GM12892 (cell line): ENCODE measurements at regions not wholly inside any gene's neighbourhood (a gene's known extent, or its start where the extent isn't known, plus 50 kb on each side); places are given as distances from the start of the nearest gene placed in this dataset.

Experiments
- DNase-seq: peaks from one replicate; pipeline ENCODE4 v3.0.0; 2011; ENCODE audit not compliant: insufficient read length
- FAIRE-seq: peaks from 2 replicates; lab custom pipeline; 2011; peaks lifted over from hg19 to GRCh38; lab: Jason Lieb, UNC
- POLR2A ChIP-seq: IDR thresholded peaks from 2 replicates; pipeline ENCODE4 v1.6.1; 2011; ENCODE audit warnings: low read depth, low read length, control low read depth
- POLR2AphosphoS5 ChIP-seq: IDR thresholded peaks from 2 replicates; pipeline ENCODE4 v1.6.1; 2011; ENCODE audit warnings: low read depth, low read length, control low read depth
- TAF1 ChIP-seq: IDR thresholded peaks from 2 replicates; pipeline ENCODE4 v1.6.1; 2011; ENCODE audit warnings: low read depth, mild to moderate bottlenecking, control low read depth, low read length, borderline replicate concordance

DNA sequence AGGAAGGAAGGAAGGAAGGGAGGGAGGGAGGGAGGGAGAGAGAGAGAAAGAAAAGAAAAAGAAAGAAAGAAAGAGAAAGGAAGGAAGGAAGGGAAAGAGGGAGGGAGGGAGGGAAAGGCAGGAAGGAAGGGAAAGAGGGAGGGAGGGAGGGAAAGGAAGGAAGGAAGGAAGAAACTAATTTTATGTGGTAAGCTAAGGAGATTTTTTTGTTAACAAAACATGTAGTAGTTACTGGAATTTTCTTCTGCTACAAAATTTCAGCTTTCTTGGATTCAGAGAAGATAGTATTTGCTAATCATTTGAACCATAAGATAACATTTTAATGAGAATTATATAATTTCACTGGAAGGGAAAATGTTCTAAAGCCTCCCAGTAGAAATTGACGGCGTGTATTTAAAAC is 437.8 kb upstream of the DCN start:
- DNase-seq (no peak), FAIRE-seq (no peak)
- TF ChIP-seq POLR2A (no peak), POLR2AphosphoS5 (no peak), TAF1 (no peak)

DNA sequence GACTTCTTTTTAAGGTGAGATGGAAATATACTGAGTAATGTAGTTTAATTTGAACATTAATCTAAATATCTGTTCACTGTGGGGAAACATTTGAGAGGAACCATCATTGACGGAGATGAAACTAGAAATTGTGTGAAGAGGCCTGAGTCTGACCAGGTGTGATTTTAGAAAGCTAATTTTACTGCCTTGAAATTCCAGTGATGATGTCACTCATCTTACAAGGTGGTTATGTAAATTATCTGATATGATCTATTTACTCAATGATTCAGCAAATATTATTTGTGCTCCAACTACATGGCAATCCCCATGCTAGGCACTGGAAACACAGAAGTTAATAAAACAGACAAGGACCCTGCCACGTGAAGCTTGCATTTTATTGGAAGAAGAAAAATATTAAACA is 435.7 kb upstream of the DCN start:
- FAIRE-seq: no peak
- TF ChIP-seq POLR2A (no peak), TAF1 (no peak), POLR2AphosphoS5 (no peak)
- no peak for DNase-seq

DNA sequence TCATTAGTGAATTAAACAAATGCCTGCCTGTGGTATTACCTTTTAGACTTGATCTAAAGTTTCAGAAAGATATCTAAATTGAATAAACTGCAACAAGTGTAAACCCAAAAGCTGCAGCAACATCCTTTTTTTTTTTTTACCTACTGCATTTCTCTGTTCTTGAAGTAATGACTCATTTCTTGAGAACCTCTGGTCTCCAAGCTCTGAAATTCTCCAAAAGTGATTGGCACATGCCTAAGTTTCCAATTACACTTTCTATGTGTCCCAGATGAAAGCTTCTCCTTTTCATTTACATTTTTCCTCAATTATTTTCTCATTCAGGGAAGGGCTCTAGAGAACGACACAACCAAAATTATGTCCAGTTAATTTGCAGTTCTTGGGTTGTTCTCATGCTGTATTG is 435.2 kb upstream of the DCN start:
- no peak for TF ChIP-seq TAF1
- no peak for TF ChIP-seq POLR2A
- no peak for TF ChIP-seq POLR2AphosphoS5
- DNase-seq: no peak
- no peak for FAIRE-seq

DNA sequence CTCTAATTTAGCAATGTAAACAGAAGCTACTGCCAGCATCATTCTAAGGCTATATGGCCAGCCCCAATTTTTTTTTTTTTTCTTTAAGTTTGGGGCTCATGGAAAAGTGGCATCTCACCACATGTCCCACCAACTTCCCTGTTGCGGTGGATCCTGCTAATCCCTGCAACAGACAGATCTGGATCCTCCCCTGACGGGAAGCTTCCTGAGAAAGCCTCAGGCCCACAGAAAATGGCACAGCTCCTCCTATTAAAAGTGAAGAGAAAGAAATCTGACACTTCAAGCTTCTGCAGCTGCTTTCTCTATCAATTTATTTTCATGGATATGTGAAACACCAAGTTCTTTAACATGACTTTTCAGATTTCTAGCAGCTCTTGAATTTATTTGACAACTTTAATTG is 433.8 kb upstream of the DCN start:
- TF ChIP-seq POLR2A: no peak
- no peak for TF ChIP-seq POLR2AphosphoS5
- TF ChIP-seq TAF1: no peak
- FAIRE-seq (no peak), DNase-seq (no peak)

DNA sequence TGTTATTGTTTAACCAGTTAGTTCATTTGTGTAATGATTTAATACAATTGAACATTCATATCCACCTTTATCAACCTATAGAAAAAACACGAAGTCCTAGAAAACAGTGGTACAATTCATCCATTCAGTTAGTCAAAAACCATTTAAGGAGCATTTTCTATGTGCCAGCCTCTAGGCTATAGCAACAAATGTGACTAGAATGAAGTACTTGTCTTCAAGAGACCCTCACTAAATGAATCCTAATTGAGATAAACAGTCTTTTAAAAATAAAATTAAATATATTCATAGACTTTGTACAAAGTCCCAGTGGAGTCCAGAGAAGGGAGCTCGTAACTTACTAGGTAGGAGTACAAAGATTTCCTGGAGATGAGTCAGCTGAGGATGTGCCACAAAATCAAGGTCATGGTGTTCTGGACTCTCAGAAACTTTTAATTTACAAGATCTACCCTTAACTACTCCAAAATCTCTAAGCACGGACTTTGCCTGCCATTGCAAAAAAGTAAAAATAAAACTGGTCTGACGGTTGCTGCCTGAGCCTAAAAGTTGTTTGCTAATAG is 430.7 kb upstream of the DCN start:
- FAIRE-seq (no peak), DNase-seq (no peak)
- TF ChIP-seq TAF1: no peak
- no peak for TF ChIP-seq POLR2AphosphoS5
- no peak for TF ChIP-seq POLR2A

DNA sequence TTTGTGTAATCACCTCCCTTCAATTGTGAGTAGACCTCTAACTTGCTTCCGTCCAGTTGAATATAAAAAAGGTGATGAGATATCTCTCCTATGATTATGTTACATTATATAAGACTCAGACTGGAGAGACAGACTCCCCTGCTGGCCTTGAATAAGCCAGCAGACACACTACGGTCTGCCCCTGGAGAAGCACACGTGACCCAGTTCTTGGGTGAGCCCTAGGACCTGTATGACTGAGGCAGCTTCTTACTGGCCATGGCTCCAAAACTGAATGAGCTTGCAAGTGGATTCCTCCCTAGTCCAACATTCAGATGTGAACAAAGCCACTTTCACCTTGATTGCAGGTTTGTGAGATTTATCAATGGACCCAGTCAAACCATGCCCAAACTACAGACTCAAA is 427.9 kb upstream of the DCN start:
- FAIRE-seq (no peak), DNase-seq (no peak)
- TF ChIP-seq POLR2AphosphoS5: no peak
- no peak for TF ChIP-seq TAF1
- TF ChIP-seq POLR2A: no peak

DNA sequence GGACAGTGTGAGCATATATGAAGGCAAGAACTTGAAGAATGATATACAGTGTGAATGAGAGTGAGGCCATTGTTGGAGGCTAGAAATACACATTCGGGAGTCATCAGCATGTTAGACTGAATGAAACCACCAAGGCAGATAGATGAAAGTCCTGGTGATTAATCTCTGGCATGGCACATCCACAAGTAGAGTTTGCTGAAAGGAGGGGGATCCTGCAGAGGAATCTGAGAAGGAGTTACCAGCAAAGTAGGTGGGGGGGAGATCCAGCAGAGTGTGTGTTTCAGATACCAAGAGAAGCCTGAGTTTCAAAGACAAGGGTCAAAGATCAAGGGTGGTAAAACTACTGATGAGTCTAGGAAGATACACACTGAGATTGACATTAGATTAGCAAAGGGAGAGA is 426.7 kb upstream of the DCN start:
- TF ChIP-seq TAF1: no peak
- TF ChIP-seq POLR2AphosphoS5: no peak
- no peak for TF ChIP-seq POLR2A
- FAIRE-seq (no peak), DNase-seq (no peak)

DNA sequence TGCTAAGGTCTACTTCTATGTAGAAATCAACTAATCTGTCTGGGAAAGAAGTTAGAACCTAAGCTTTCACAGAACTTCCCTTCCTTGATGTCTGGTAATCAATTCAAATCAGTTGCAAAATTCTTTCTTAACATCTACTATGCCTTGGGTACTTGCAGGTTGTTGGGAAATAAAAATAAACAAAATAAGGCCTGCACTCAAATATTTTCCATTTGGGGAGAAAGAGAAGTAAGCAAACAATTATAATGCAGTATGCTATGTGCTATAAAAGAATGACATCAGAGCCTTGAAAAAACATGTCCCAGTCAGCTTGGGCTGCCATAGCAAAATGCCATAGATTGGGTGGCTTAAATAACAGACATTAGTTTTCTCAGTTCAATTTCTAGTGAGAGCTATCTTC is 425.9 kb upstream of the DCN start:
- no peak for DNase-seq
- TF ChIP-seq TAF1 (no peak), POLR2A (no peak), POLR2AphosphoS5 (no peak)
- no peak for FAIRE-seq

DNA sequence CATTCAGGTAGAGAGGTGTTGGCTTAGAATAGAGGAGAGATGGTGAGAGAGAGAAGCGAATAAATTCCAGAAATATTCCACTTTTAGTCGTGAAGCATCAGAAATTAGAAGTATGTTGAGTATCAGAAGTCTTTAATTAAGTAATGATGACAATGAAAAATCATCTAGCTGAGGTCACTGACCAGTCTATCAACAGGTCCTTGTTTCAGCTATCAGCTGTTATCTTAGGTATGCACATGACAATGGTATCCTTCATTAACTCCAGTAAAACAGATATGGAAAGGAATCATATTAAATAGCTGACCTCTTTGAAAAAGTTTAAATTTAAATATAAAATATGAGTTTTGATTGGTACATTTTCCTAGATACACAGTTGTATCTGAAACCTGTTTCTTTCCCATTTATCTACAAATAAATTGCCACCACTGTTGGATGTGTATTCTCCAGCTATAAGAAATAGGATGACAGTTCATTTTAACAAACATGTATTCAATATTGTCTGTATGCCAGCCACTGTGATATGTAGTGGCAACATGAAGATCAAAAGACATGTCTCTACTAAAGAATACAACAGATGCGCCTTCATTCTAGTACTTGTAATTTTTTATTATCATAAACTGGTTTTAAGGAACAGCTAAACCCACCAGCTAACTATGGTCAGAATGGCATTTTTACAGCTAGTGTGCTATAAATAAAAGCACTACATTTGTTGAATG is 424.2 kb upstream of the DCN start:
- TF ChIP-seq POLR2AphosphoS5 (no peak), TAF1 (no peak), POLR2A (no peak)
- DNase-seq: no peak
- FAIRE-seq: no peak

DNA sequence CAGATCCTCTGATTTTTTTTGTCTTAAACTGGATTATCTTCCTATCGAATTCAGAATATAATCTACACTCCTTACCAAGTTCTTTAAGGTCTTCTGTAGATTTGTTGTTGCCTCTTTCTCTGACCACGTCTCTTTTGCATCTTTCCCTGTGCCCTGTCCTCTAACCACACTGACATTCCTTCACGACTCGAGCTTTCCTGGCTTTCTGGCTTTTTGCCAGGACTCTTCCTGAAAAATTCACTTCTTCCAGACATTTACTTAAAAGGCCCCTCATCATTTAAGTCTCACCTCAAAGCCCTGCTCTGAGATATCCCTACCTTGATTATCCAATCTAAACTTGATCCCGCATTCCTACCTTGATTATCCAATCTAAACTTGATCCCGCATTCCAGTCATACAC is 422.3 kb upstream of the DCN start:
- DNase-seq: no peak
- peak; percentile 40 for FAIRE-seq

DNA sequence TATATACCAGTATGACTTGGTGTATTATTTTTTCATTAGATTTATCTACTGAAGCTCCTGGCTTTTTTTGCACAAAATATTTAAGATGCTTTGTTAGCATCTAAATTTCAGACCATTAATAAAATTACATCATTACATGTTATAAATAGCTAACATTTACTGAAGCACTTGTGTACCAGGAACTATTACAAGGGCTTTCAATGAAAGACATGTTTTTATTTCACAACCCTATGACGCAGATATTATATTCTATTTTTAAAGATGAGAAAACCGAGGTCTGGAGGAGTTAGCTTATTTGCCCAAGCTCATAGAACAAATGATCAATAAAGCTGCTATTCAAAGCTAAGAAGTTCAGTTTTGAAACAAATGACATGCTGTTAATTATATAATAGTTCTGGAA is 420.4 kb upstream of the DCN start:
- TF ChIP-seq POLR2A (no peak), TAF1 (no peak), POLR2AphosphoS5 (no peak)
- no peak for DNase-seq
- no peak for FAIRE-seq

More for the DNA sequence above, 422.3 kb upstream of the DCN start:
- TF ChIP-seq TAF1: no peak
- no peak for TF ChIP-seq POLR2AphosphoS5
- TF ChIP-seq POLR2A: no peak

DNA sequence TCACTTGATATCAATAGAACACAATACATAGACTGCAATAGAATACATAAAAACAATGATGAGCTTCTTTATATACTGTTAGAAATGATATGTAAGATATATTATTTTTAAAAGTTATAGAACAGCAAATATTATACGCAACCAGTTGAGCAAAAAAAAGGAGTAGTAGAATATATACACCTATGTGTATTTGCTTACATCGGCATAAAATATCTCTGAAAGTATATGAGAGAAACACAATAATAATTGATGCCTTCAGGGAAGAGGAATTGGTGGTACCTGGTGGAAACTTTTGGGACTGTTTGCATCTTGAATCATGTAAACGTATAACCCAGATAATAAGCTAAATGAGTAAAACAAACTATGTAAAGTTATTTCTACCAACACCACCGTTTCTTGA is 418.4 kb upstream of the DCN start:
- FAIRE-seq (no peak), DNase-seq (no peak)
- TF ChIP-seq POLR2AphosphoS5: no peak
- TF ChIP-seq TAF1: no peak
- no peak for TF ChIP-seq POLR2A

DNA sequence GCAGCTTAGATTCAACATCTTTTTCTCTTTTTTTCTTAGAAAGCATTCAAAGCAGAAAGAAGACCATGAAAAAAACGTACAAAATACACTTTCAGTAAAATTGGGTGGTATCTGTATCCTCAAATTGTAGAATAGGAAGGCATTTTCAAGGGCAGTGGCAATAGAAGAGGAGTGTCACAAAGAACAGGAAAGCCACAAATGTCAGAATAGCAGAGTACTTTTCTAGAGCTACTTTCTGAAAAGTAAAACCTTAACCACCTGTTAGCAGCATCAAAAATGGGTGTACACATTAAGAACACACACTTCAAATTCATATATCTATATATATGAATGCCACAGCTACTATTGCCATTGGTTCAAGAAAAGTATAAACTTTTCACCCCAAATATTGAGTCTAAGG is 412.1 kb upstream of the DCN start:
- FAIRE-seq (no peak), DNase-seq (no peak)
- TF ChIP-seq POLR2AphosphoS5: no peak
- no peak for TF ChIP-seq POLR2A
- TF ChIP-seq TAF1: no peak

DNA sequence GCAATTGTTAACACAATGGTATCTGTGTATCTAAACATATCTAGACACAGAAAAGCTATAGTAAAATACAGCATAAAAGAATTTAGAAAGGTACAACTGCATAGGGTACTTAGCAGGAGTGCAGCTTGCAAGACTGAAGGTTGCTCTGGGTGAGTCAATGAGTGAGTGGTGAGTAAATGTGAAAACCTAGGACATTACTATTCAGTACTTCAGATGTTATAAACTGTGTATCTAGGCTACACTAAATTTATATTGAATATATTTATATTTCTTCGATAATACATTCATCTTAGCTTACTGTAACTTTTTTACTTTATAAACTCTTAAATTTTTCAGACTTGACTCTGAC is 409.0 kb upstream of the DCN start:
- DNase-seq: no peak
- TF ChIP-seq POLR2A: no peak
- TF ChIP-seq TAF1: no peak
- no peak for TF ChIP-seq POLR2AphosphoS5
- no peak for FAIRE-seq
